Epithelial cell of esophagus (primary cell): ENCODE measurements at regions not wholly inside any gene's neighbourhood (a gene's known extent, or its start where the extent isn't known, plus 50 kb on each side); places are given as distances from the start of the nearest gene placed in this dataset.

ENCODE experiments used
- DNase-seq: peaks from one replicate; pipeline ENCODE4 v3.0.0; 2010; ENCODE audit warnings: low read depth
- H3K4me3 ChIP-seq: 2 replicates; pipeline ENCODE4 v1.5.1; 2011; ENCODE audit warnings: mild to moderate bottlenecking, low read length, control low read depth
- CTCF ChIP-seq: IDR thresholded peaks from 2 replicates; pipeline ENCODE4 v1.5.1; 2011; ENCODE audit warnings: low read depth, mild to moderate bottlenecking, low read length, control low read depth, inconsistent platforms; ENCODE audit not compliant: insufficient read depth; ENCODE audit errors: missing control alignments

GRCh38 chr9:7536310-7536939, 263.2 kb downstream of the DMAC1 start:
- peak; percentile 71 for DNase-seq
- no peak overlapping the region for H3K4me3 ChIP-seq
- TF ChIP-seq CTCF, result peak; percentile 81

- no peak overlapping the region for H3K4me3 ChIP-seq
- no peak for TF ChIP-seq CTCF
- DNase-seq, result no peak
Observed at GRCh38 chr9:7534211-7534935, 265.2 kb downstream of the DMAC1 start.

GRCh38 chr9:7533376-7534090, 266.0 kb downstream of the DMAC1 start:
- TF ChIP-seq CTCF, result no peak
- no peak overlapping the region for H3K4me3 ChIP-seq
- DNase-seq, result no peak

- no peak for TF ChIP-seq CTCF
- DNase-seq, result no peak
- H3K4me3 ChIP-seq, result no peak overlapping the region
Observed at GRCh38 chr9:7523426-7524043, 276.0 kb downstream of the DMAC1 start.

GRCh38 chr9:7520396-7520795, 279.2 kb downstream of the DMAC1 start:
- H3K4me3 ChIP-seq, result no peak overlapping the region
- no peak for TF ChIP-seq CTCF
- no peak for DNase-seq

- no peak overlapping the region for H3K4me3 ChIP-seq
- DNase-seq, result no peak
- no peak for TF ChIP-seq CTCF
Observed at GRCh38 chr9:7516376-7516775, 283.2 kb downstream of the DMAC1 start.
